NB4 (cell line): ENCODE measurements at regions not wholly inside any gene's neighbourhood (a gene's known extent, or its start where the extent isn't known, plus 50 kb on each side); places are given as distances from the start of the nearest gene placed in this dataset.

Experiments
- MAX ChIP-seq: IDR thresholded peaks from 2 replicates; pipeline ENCODE4 v1.6.1; 2011; ENCODE audit warnings: low read depth, low read length
- TF ChIP-seq, protein P1 (sequence below): IDR thresholded peaks from one replicate; pipeline ENCODE4 v1.5.1; 2012; ENCODE audit warnings: low read depth, low read length

DNA sequence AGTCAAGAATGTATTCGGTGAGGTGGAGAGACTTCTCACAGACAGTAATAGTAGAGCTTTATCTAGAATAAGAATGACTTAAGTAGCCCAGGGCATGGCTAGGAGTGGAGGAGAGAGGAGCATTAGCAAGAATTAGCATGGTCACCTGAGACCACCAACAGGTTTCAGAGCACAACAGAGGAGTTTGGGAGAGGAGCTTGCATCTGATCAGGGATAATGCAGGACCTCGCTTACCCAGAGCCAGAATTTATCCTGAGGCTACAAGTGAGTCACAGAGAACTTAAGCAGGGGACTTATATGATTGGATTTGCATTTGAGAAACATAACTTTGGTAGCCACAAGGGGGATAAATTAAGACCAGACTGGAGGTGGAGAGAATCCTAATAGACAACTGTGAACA is 102.1 kb upstream of the FNDC3A start:
- TF ChIP-seq, protein P1, sequence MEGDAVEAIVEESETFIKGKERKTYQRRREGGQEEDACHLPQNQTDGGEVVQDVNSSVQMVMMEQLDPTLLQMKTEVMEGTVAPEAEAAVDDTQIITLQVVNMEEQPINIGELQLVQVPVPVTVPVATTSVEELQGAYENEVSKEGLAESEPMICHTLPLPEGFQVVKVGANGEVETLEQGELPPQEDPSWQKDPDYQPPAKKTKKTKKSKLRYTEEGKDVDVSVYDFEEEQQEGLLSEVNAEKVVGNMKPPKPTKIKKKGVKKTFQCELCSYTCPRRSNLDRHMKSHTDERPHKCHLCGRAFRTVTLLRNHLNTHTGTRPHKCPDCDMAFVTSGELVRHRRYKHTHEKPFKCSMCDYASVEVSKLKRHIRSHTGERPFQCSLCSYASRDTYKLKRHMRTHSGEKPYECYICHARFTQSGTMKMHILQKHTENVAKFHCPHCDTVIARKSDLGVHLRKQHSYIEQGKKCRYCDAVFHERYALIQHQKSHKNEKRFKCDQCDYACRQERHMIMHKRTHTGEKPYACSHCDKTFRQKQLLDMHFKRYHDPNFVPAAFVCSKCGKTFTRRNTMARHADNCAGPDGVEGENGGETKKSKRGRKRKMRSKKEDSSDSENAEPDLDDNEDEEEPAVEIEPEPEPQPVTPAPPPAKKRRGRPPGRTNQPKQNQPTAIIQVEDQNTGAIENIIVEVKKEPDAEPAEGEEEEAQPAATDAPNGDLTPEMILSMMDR, result no peak
- TF ChIP-seq MAX, result no peak
